GM19240 (cell line): ENCODE measurements at regions not wholly inside any gene's neighbourhood (a gene's known extent, or its start where the extent isn't known, plus 50 kb on each side); places are given as distances from the start of the nearest gene placed in this dataset.
"Not testable (repeated sequence)": the region's sequence is repeated elsewhere in the genome, so short reads cannot be mapped to it uniquely, and the experiment has no call there.

Experiments used
- DNase-seq: peaks from one replicate; pipeline ENCODE4 v3.0.0; 2011; ENCODE audit warnings: low spot score; ENCODE audit not compliant: insufficient read length

- DNase-seq, result no peak
These were observed 99.7 kb upstream of the PITRM1 start for GRCh38 chr10:3272300-3272699.

GRCh38 chr10:3271354-3272115 is 99.0 kb upstream of the PITRM1 start:
- no peak for DNase-seq

GRCh38 chr10:3270577-3271316 is 98.2 kb upstream of the PITRM1 start:
- DNase-seq, result no peak

- DNase-seq, result no peak
These were observed 95.4 kb upstream of the PITRM1 start for GRCh38 chr10:3268025-3268424.

GRCh38 chr10:3265088-3265487 is 92.5 kb upstream of the PITRM1 start:
- DNase-seq, result no peak

GRCh38 chr10:3264161-3264761 is 91.7 kb upstream of the PITRM1 start:
- DNase-seq, result no peak

- no peak for DNase-seq
These were observed 91.2 kb upstream of the PITRM1 start for GRCh38 chr10:3263747-3264146.

- DNase-seq, result no peak
These were observed 90.5 kb upstream of the PITRM1 start for GRCh38 chr10:3263082-3263481.

- DNase-seq, result no peak
These were observed 89.3 kb upstream of the PITRM1 start for GRCh38 chr10:3261921-3262320.

GRCh38 chr10:3260066-3260834 is 87.7 kb upstream of the PITRM1 start:
- DNase-seq, result no peak

- DNase-seq, result no peak
These were observed 86.9 kb upstream of the PITRM1 start for GRCh38 chr10:3259499-3259898.

- no peak for DNase-seq
These were observed 85.8 kb upstream of the PITRM1 start for GRCh38 chr10:3258394-3258793.

GRCh38 chr10:3255616-3256015 is 83.0 kb upstream of the PITRM1 start:
- no peak for DNase-seq

GRCh38 chr10:3255075-3255474 is 82.5 kb upstream of the PITRM1 start:
- DNase-seq, result no peak

GRCh38 chr10:3253974-3254373 is 81.4 kb upstream of the PITRM1 start:
- DNase-seq, result not testable (repeated sequence)

- DNase-seq, result no peak
These were observed 78.6 kb upstream of the PITRM1 start for GRCh38 chr10:3251172-3251571.

- DNase-seq, result no peak
These were observed 76.8 kb upstream of the PITRM1 start for GRCh38 chr10:3249307-3249889.

GRCh38 chr10:3248526-3249306 is 76.1 kb upstream of the PITRM1 start:
- no peak for DNase-seq

- DNase-seq, result no peak
These were observed 72.8 kb upstream of the PITRM1 start for GRCh38 chr10:3245395-3245794.

GRCh38 chr10:3241967-3242650 is 69.5 kb upstream of the PITRM1 start:
- DNase-seq, result no peak
